ENCODE measurements at regions not wholly inside any gene's neighbourhood (a gene's known extent, or its start where the extent isn't known, plus 50 kb on each side); places are given as distances from the start of the nearest gene placed in this dataset.

- no peak for DNase-seq
These were observed 73.1 kb upstream of the ARHGAP32 start for GRCh38 chr11:129265125-129265788.

- no peak for DNase-seq
These were observed 72.0 kb upstream of the ARHGAP32 start for GRCh38 chr11:129264114-129264513.

- no peak for DNase-seq
These were observed 68.6 kb upstream of the ARHGAP32 start for GRCh38 chr11:129260750-129261149.

- no peak for DNase-seq
These were observed 67.8 kb upstream of the ARHGAP32 start for GRCh38 chr11:129259931-129260348.

- DNase-seq: no peak
These were observed 66.1 kb upstream of the ARHGAP32 start for GRCh38 chr11:129258205-129258604.

GRCh38 chr11:129257512-129257911, 65.4 kb upstream of the ARHGAP32 start:
- no peak for DNase-seq

GRCh38 chr11:129252621-129253020, 60.5 kb upstream of the ARHGAP32 start:
- no peak for DNase-seq

GRCh38 chr11:129251067-129251466, 58.9 kb upstream of the ARHGAP32 start:
- DNase-seq: no peak

- no peak for DNase-seq
These were observed 57.8 kb upstream of the ARHGAP32 start for GRCh38 chr11:129249923-129250322.

GRCh38 chr11:129249351-129249750, 57.2 kb upstream of the ARHGAP32 start:
- no peak for DNase-seq

- no peak for DNase-seq
These were observed 56.5 kb upstream of the ARHGAP32 start for GRCh38 chr11:129248618-129249017.

- DNase-seq: no peak
These were observed 55.0 kb upstream of the ARHGAP32 start for GRCh38 chr11:129247135-129247534.

GRCh38 chr11:129242855-129243254, 50.7 kb upstream of the ARHGAP32 start:
- no peak for DNase-seq
